ENCODE measurements at regions not wholly inside any gene's neighbourhood (a gene's known extent, or its start where the extent isn't known, plus 50 kb on each side); places are given as distances from the start of the nearest gene placed in this dataset.

GRCh38 chr16:55147396-55147795 is 176.6 kb upstream of the IRX6 start:
- H3K4me3 ChIP-seq (ENCODE audit: control insufficient read depth, low read depth, low read length): no peak overlapping the region
- DNase-seq (ENCODE audit: low read depth): no peak
- TF ChIP-seq CTCF (conservative IDR thresholded peaks at IDR 0.05; ENCODE audit: control insufficient read depth, insufficient read depth, low read depth, low read length): no peak

- TF ChIP-seq CTCF (conservative IDR thresholded peaks at IDR 0.05; ENCODE audit: control insufficient read depth, insufficient read depth, low read depth, low read length): no peak
- no peak overlapping the region for H3K4me3 ChIP-seq (ENCODE audit: control insufficient read depth, low read depth, low read length)
- no peak for DNase-seq (ENCODE audit: low read depth)
Measured at GRCh38 chr16:55149622-55150021, 174.4 kb upstream of the IRX6 start.

DNA sequence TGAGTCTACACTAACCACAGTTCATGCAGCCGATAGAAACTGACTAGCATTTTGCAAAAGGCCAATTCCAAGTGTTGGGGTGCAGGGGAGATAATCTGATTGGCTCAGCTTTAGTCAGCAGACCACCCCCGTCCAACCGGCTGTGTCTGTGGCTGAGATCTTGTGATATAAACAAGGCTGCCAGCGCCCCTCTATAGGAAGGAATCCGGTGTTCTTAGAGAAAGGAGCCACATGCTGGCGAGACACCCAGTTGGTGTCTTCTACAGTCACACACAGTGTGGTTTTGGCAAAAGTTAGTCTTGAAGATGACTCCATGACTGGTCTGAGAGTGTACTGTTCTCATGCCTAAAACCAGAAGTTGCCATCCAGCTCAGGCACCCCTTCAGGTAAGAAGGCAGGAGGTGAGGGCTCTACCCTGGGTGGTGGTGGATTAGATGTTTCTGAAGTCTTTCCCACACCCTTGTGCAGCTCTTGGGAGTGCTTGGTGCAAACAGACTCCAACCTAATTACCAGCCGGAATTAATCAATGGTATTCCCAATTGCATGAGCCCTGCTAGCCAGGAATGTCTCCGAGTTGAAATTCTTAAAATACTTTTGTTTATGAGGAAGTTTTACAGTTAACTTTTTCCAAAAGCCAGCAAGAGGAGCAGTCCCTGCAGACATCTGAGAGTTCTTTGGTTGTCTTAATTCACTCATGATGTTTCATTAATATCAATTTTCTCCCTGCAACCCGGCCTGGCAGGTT is 172.3 kb upstream of the IRX6 start:
- no peak for DNase-seq (ENCODE audit: low read depth)
- H3K4me3 ChIP-seq (ENCODE audit: control insufficient read depth, low read depth, low read length): no peak overlapping the region
- no peak for TF ChIP-seq CTCF (conservative IDR thresholded peaks at IDR 0.05; ENCODE audit: control insufficient read depth, insufficient read depth, low read depth, low read length)

- H3K4me3 ChIP-seq (ENCODE audit: control insufficient read depth, low read depth, low read length): no peak overlapping the region
- no peak for TF ChIP-seq CTCF (conservative IDR thresholded peaks at IDR 0.05; ENCODE audit: control insufficient read depth, insufficient read depth, low read depth, low read length)
- no peak for DNase-seq (ENCODE audit: low read depth)
Measured at GRCh38 chr16:55152875-55153390, 171.1 kb upstream of the IRX6 start.

DNA sequence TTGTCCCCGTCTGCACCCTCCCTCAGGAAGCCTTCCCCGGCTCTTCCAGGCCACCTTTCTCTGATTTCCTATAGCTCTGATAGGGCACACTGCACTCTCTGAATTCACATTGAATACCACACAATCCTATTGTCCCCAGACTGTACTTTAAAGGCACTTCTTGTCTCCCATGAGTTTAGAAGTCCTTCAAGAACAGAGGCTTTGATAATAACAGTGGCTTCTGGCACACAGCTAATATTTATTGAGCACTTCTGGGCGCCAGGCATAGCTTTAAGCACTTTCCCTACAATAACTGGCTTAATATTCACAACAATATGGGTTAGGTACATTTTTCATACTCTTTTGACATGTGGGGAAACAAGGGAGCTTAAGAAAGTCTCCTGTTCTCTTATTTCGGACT is 169.7 kb upstream of the IRX6 start:
- H3K4me3 ChIP-seq (ENCODE audit: control insufficient read depth, low read depth, low read length): no peak overlapping the region
- DNase-seq (ENCODE audit: low read depth): no peak
- TF ChIP-seq CTCF (conservative IDR thresholded peaks at IDR 0.05; ENCODE audit: control insufficient read depth, insufficient read depth, low read depth, low read length): no peak

DNA sequence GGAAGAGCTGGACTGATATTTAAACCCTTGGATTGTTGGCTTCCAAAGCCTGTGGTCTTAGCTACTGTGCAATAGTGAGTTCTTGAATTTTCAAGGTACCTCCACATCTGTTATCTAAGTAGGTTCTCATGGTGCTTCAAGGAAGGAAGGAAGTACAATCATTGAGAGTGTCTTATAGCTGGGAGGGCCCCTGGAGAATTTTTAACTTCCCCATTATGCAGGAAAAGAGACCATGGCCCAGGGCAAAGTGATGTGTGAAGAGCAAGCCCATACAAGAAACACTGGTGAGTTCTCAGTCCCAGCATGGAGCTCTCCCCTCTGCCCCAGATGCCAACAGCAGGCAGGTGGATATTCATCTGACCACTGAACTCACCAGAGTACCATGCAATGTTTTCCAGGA is 169.0 kb upstream of the IRX6 start:
- no peak overlapping the region for H3K4me3 ChIP-seq (ENCODE audit: control insufficient read depth, low read depth, low read length)
- no peak for DNase-seq (ENCODE audit: low read depth)
- TF ChIP-seq CTCF (conservative IDR thresholded peaks at IDR 0.05; ENCODE audit: control insufficient read depth, insufficient read depth, low read depth, low read length): no peak
